RWPE2 (cell line): ENCODE measurements at regions not wholly inside any gene's neighbourhood (a gene's known extent, or its start where the extent isn't known, plus 50 kb on each side); places are given as distances from the start of the nearest gene placed in this dataset.

Experiments
- ATAC-seq: fragments of 200-7000 bp; cut with Tn5 transposase; 3 replicates; pipeline ENCODE4 v1.9.1; 2021; ENCODE audit warnings: low read depth
- DNase-seq: peaks from one replicate; pipeline ENCODE4 v3.0.0-alpha.2; 2020; ENCODE audit warnings: low spot score
- H3K27ac ChIP-seq: fragments of 450-650 bp; 2 replicates; pipeline ENCODE4 v1.5.1; 2017; ENCODE audit warnings: mild to moderate bottlenecking; ENCODE audit not compliant: poor library complexity, severe bottlenecking
- H3K27me3 ChIP-seq: fragments of 250-450 bp; sonication (Bioruptor Pico); 2 replicates; pipeline ENCODE4 v1.5.1; 2021; ENCODE audit warnings: mild to moderate bottlenecking, moderate library complexity; ENCODE audit not compliant: insufficient read depth, poor library complexity, severe bottlenecking
- H3K36me3 ChIP-seq: fragments of 250-450 bp; sonication (Bioruptor Pico); 2 replicates; pipeline ENCODE4 v1.5.1; 2020; ENCODE audit warnings: low read depth, mild to moderate bottlenecking, moderate library complexity
- H3K4me1 ChIP-seq: fragments of 250-450 bp; sonication (Bioruptor Pico); 2 replicates; pipeline ENCODE4 v1.5.1; 2021; ENCODE audit warnings: mild to moderate bottlenecking, moderate library complexity; ENCODE audit not compliant: insufficient read depth, poor library complexity, severe bottlenecking
- H3K4me3 ChIP-seq: fragments of 250-450 bp; sonication (Bioruptor Pico); 2 replicates; pipeline ENCODE4 v1.5.1; 2021; ENCODE audit warnings: mild to moderate bottlenecking, moderate library complexity; ENCODE audit not compliant: severe bottlenecking
- H3K9me3 ChIP-seq: fragments of 250-450 bp; sonication (Bioruptor Pico); 2 replicates; pipeline ENCODE4 v1.5.1; 2021; ENCODE audit warnings: mild to moderate bottlenecking, moderate library complexity; ENCODE audit not compliant: severe bottlenecking
- CTCF ChIP-seq: fragments of 450-650 bp; IDR thresholded peaks from one replicate; pipeline ENCODE4 v1.5.1; 2017; ENCODE audit warnings: mild to moderate bottlenecking, moderate library complexity; ENCODE audit not compliant: poor library complexity, severe bottlenecking

- no peaks in the 10 kb centered on the region for H3K9me3 ChIP-seq
- no peaks in the 10 kb centered on the region for H3K27me3 ChIP-seq
- ATAC-seq, result no peak
- no peaks in the 10 kb centered on the region for H3K36me3 ChIP-seq
- no peak for DNase-seq
- no peak overlapping the region for H3K27ac ChIP-seq
- H3K4me1 ChIP-seq, result no peaks in the 10 kb centered on the region
- TF ChIP-seq CTCF, result no peak
- H3K4me3 ChIP-seq, result no peak overlapping the region
These were observed 1756.9 kb downstream of the PCDH9 start for GRCh38 chr13:65473196-65473595.

- H3K4me1 ChIP-seq, result no peaks in the 10 kb centered on the region
- no peak for DNase-seq
- H3K36me3 ChIP-seq, result no peaks in the 10 kb centered on the region
- no peaks in the 10 kb centered on the region for H3K9me3 ChIP-seq
- TF ChIP-seq CTCF, result no peak
- no peak overlapping the region for H3K27ac ChIP-seq
- ATAC-seq, result no peak
- H3K4me3 ChIP-seq, result no peak overlapping the region
- no peaks in the 10 kb centered on the region for H3K27me3 ChIP-seq
These were observed 1757.8 kb downstream of the PCDH9 start for GRCh38 chr13:65472336-65472735.

GRCh38 chr13:65470781-65471180 is 1759.4 kb downstream of the PCDH9 start:
- Histone ChIP-seq H3K9me3 (no peaks in the 10 kb centered on the region), H3K27me3 (no peaks in the 10 kb centered on the region), H3K36me3 (no peaks in the 10 kb centered on the region), H3K4me3 (no peak overlapping the region), H3K4me1 (no peaks in the 10 kb centered on the region), H3K27ac (no peak overlapping the region)
- no peak for TF ChIP-seq CTCF
- DNase-seq (no peak), ATAC-seq (no peak)

DNA sequence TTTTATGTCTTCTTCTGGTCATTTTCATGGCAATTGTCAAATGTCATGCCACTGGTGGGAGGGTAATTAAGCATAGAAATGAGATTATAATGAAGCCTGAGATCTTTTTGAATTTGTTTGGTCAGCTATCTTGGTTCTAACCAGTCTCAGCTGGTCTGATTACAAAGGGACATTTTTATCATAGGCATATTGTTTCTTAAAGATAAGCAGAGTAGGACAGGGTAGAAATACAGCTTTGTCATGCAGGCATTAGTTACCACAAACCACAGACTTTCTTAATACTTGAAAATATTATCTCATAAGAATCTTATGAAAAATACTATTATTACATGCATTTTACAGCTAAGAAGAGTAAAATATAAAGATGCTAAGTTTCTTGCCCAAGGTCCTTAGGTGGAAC is 1761.5 kb downstream of the PCDH9 start:
- no peak overlapping the region for H3K27ac ChIP-seq
- DNase-seq (no peak), ATAC-seq (no peak)
- TF ChIP-seq CTCF, result no peak
- H3K36me3 ChIP-seq, result no peaks in the 10 kb centered on the region
- no peaks in the 10 kb centered on the region for H3K9me3 ChIP-seq
- no peaks in the 10 kb centered on the region for H3K27me3 ChIP-seq
- H3K4me3 ChIP-seq, result no peak overlapping the region
- H3K4me1 ChIP-seq, result no peaks in the 10 kb centered on the region

GRCh38 chr13:65461590-65461989 is 1768.5 kb downstream of the PCDH9 start:
- Histone ChIP-seq H3K27me3 (no peaks in the 10 kb centered on the region), H3K27ac (no peak overlapping the region)
- no peak for DNase-seq

More at GRCh38 chr13:65461590-65461989, 1768.5 kb downstream of the PCDH9 start:
- TF ChIP-seq CTCF, result no peak
- Histone ChIP-seq H3K4me3 (no peak overlapping the region), H3K9me3 (no peaks in the 10 kb centered on the region), H3K4me1 (no peaks in the 10 kb centered on the region), H3K36me3 (no peaks in the 10 kb centered on the region)
- ATAC-seq, result no peak
